Osteoblast (primary cell): ENCODE measurements at regions not wholly inside any gene's neighbourhood (a gene's known extent, or its start where the extent isn't known, plus 50 kb on each side); places are given as distances from the start of the nearest gene placed in this dataset.

Source experiments
- DNase-seq: peaks from one replicate; pipeline ENCODE4 v3.0.0; 2011; ENCODE audit warnings: low spot score, mixed read lengths; ENCODE audit not compliant: insufficient read length; ENCODE audit errors: missing footprints
- H2AFZ ChIP-seq: 2 replicates; pipeline ENCODE4 v1.6.0; 2011; ENCODE audit warnings: mild to moderate bottlenecking, low read length
- H3K27ac ChIP-seq: 2 replicates; pipeline ENCODE4 v1.5.1; 2011; ENCODE audit warnings: mild to moderate bottlenecking, low read depth, low read length, moderate library complexity
- H3K27me3 ChIP-seq: 2 replicates; pipeline ENCODE4 v1.6.0; 2012; ENCODE audit warnings: mild to moderate bottlenecking, control low read depth, inconsistent platforms, low read length, moderate library complexity; ENCODE audit not compliant: insufficient read depth
- H3K36me3 ChIP-seq: 2 replicates; pipeline ENCODE4 v1.5.1; 2011; ENCODE audit warnings: mild to moderate bottlenecking, low read length, control low read depth, moderate library complexity; ENCODE audit not compliant: insufficient read depth
- H3K4me1 ChIP-seq: 2 replicates; pipeline ENCODE4 v1.5.1; 2011; ENCODE audit warnings: mild to moderate bottlenecking, low read length, control low read depth, moderate library complexity; ENCODE audit not compliant: insufficient read depth
- H3K4me2 ChIP-seq: 2 replicates; pipeline ENCODE4 v1.6.0; 2011; ENCODE audit warnings: mild to moderate bottlenecking, low read length; ENCODE audit not compliant: insufficient read depth
- H3K4me3 ChIP-seq: fragments of 200-600 bp; sonication (generic); 3 replicates; pipeline ENCODE4 v1.5.1; 2012; ENCODE audit warnings: mild to moderate bottlenecking, low read length, inconsistent platforms; ENCODE audit not compliant: insufficient read depth
- H3K79me2 ChIP-seq: 2 replicates; pipeline ENCODE4 v1.6.0; 2012; ENCODE audit warnings: mild to moderate bottlenecking, low read length, control low read depth, inconsistent platforms; ENCODE audit not compliant: insufficient read depth
- H3K9me3 ChIP-seq: 2 replicates; pipeline ENCODE4 v1.5.1; 2011; ENCODE audit warnings: low read depth, low read length, control low read depth
- H4K20me1 ChIP-seq: 2 replicates; pipeline ENCODE4 v1.6.0; 2012; ENCODE audit warnings: mild to moderate bottlenecking, low read length, control low read depth; ENCODE audit not compliant: insufficient read depth
- TF ChIP-seq, protein P1 (sequence below): IDR thresholded peaks from 2 replicates; pipeline ENCODE4 v1.5.1; 2011; ENCODE audit warnings: mild to moderate bottlenecking, low read depth, low read length, moderate library complexity; ENCODE audit errors: extremely low read depth

DNA sequence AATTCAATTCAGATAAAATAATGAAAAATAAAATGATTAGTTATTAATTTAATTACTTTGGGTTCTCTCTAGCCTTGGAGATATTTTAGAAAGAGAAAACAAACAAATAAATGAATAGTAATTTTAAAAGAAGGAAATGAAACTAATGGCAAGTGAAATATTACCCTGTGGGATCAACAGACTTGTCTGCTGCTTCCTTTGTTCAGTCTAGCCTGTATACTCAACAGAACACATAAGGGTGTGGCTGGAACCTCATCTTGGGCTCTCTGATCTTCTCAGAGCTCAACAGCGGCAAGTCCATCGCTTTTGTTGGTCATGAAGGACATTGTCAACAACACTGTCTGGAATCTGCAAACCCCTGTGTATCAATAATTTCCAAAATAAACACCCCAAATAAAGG, 904.9 kb downstream of the IPMK start:
- Histone ChIP-seq H3K79me2 (no peaks in the 10 kb centered on the region), H4K20me1 (no peaks in the 10 kb centered on the region), H2AFZ (no peak overlapping the region), H3K36me3 (no peaks in the 10 kb centered on the region), H3K4me1 (no peaks in the 10 kb centered on the region), H3K4me3 (no peak overlapping the region), H3K27me3 (no peaks in the 10 kb centered on the region), H3K4me2 (no peak overlapping the region), H3K9me3 (peaks cover 3% of the 10 kb centered on the region), H3K27ac (no peak overlapping the region)
- TF ChIP-seq, protein P1, sequence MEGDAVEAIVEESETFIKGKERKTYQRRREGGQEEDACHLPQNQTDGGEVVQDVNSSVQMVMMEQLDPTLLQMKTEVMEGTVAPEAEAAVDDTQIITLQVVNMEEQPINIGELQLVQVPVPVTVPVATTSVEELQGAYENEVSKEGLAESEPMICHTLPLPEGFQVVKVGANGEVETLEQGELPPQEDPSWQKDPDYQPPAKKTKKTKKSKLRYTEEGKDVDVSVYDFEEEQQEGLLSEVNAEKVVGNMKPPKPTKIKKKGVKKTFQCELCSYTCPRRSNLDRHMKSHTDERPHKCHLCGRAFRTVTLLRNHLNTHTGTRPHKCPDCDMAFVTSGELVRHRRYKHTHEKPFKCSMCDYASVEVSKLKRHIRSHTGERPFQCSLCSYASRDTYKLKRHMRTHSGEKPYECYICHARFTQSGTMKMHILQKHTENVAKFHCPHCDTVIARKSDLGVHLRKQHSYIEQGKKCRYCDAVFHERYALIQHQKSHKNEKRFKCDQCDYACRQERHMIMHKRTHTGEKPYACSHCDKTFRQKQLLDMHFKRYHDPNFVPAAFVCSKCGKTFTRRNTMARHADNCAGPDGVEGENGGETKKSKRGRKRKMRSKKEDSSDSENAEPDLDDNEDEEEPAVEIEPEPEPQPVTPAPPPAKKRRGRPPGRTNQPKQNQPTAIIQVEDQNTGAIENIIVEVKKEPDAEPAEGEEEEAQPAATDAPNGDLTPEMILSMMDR: no peak
- no peak for DNase-seq

DNA sequence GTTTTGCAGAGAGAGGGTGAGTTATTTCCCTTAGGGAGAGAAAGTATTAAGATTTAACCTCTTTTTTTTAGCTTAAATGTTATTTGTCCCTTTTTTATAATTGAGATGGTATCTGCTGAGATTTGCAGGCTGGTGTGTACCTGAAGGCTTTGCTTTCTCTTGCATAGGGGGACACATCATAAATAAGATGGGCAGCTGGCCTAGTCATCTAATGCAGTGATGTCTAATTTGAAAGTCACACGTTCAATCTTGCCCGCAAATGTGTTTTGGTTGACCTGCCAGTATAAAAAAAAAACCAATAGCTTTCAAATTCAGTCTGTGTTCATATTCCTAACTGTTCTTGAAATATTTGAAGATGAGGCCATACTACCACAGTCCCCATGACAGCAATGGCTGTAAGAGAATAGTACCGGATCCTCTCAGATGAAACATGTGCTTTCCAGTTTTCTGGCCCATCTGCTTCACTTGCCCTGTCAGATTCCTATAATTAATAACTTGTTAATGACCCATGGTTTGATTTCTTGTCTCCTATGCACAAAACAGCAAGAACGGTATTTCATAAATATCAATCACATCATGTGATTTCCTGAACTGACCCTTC, 914.2 kb downstream of the IPMK start:
- no peaks in the 10 kb centered on the region for H3K36me3 ChIP-seq
- H3K4me1 ChIP-seq: no peaks in the 10 kb centered on the region
- no peak for DNase-seq
- no peaks in the 10 kb centered on the region for H3K79me2 ChIP-seq
- H3K27ac ChIP-seq: no peak overlapping the region
- H3K27me3 ChIP-seq: no peaks in the 10 kb centered on the region
- no peaks in the 10 kb centered on the region for H4K20me1 ChIP-seq
- H2AFZ ChIP-seq: no peak overlapping the region
- no peak overlapping the region for H3K4me3 ChIP-seq
- H3K4me2 ChIP-seq: no peak overlapping the region
- peaks cover 2% of the 10 kb centered on the region for H3K9me3 ChIP-seq
- TF ChIP-seq, protein P1: no peak

DNA sequence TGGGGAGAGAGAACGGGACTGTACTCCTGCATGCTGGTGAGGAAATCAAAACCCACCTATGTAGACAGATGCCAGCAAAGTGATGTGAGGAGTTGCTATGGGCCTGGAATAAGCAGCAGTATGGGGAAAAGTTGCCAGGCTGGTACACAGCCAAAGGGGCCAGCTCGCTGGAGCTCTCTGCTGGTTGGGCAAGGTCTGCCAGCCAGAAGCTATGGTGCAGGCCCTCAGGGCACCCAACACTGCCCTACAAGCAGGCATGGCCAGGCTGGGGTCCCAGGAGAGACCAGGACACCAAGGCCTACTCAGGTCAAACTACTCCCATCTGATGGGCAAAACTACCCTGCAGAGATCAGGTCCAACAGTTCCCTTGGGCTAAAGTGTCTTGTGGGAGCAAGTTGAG, 916.6 kb downstream of the IPMK start:
- H4K20me1 ChIP-seq: no peaks in the 10 kb centered on the region
- H3K36me3 ChIP-seq: no peaks in the 10 kb centered on the region
- H3K27me3 ChIP-seq: no peaks in the 10 kb centered on the region
- TF ChIP-seq, protein P1: no peak
- H3K79me2 ChIP-seq: no peaks in the 10 kb centered on the region
- H3K27ac ChIP-seq: no peak overlapping the region
- no peak overlapping the region for H2AFZ ChIP-seq
- DNase-seq: no peak
- H3K4me2 ChIP-seq: no peak overlapping the region
- H3K4me3 ChIP-seq: no peak overlapping the region
- no peaks in the 10 kb centered on the region for H3K4me1 ChIP-seq
- H3K9me3 ChIP-seq: peaks cover 2% of the 10 kb centered on the region

DNA sequence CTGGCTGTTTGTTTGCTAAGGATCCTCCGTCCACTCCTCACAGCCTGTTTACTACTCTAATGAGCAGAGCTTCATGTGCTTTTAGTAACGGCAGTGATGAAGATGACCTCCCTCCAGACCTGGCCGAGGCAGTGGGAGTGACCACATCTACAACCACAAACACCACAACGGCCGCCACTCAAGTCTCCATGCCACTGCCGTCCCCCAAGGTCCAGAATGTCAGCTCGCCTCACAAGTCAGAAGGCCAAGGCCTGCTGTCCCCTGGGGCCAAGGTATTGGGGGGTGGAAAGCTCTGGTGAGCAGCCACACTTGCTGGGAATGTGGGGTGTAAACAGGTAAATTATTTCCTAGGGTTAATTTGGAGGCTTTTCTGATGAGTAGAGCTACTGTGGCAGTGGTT, 926.4 kb downstream of the IPMK start:
- peaks cover 5% of the 10 kb centered on the region for H3K9me3 ChIP-seq
- no peak overlapping the region for H3K27ac ChIP-seq
- H3K4me1 ChIP-seq: no peaks in the 10 kb centered on the region
- H3K4me3 ChIP-seq: no peak overlapping the region
- no peak overlapping the region for H2AFZ ChIP-seq
- no peaks in the 10 kb centered on the region for H4K20me1 ChIP-seq
- DNase-seq: no peak
- H3K36me3 ChIP-seq: no peaks in the 10 kb centered on the region
- no peaks in the 10 kb centered on the region for H3K27me3 ChIP-seq
- H3K79me2 ChIP-seq: no peaks in the 10 kb centered on the region
- TF ChIP-seq, protein P1: no peak
- no peak overlapping the region for H3K4me2 ChIP-seq
